Inflammatory macrophage treated with lipopolysaccharide for 4 hours (primary cell): ENCODE measurements at regions not wholly inside any gene's neighbourhood (a gene's known extent, or its start where the extent isn't known, plus 50 kb on each side); places are given as distances from the start of the nearest gene placed in this dataset.

Experiments used
- DNase-seq: peaks from one replicate; pipeline ENCODE4 v3.0.0-alpha.2; 2020

DNA sequence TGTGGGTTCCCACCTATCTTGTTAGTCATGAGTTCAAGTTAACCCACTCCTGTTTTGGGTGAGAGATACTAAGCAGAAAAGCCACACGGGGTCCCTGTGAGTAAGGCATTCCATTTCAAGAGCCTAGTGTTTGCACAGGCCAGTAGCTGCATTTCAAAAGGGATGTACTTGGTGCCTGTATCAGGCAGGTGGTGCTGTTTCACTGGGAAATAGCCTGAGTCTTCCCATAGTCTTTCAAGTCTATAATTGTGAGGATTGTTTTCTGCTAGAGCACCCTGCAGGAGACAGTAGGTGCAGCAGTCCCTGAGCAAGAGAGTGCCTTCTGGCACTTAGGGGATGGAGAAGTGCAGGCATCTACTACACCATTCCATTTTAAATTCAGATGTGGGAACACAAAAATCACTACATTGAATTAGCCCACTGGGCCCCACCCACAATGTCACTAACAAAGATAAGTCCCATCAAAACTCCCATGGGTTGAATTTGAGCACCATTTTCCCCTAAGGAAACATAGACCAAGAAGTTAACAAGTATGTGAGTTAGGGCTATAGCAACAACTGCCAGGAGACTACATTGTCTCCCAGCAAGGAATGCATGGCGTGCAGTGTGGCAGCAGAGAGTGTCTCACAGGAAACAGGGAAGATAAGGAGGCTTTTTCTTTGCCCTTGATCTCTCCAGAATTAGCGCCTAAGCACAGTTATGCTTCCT is 263.2 kb downstream of the COX7C start:
- peak; percentile 45 for DNase-seq

DNA sequence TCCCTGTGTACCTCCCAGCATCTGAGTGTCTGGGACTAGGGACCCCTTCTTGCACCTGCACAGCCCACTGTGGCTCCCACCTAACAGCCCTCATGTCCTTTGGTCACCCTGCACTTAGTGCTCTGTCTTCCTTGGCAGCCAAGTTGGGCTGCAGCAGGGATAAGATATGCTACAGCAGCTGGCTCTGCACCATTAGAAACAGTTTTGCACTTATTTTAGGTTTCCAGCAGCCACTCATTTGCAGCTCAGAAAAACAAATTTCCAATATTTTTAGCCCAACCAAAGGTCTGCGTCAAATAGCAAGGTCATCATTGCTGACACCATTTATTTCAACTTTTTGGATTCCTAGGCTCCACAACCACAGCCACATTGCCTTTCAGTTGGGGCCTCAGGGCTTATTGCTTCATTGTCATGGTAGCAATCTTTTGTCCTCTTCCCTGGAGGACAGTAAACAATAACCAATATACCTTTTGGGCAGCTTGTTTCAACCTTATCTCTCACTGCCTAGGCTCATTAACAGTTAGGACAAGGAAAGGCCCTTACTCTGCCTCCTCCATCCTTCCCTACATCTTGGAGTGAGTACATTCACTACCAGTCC is 263.9 kb downstream of the COX7C start:
- no peak for DNase-seq

DNA sequence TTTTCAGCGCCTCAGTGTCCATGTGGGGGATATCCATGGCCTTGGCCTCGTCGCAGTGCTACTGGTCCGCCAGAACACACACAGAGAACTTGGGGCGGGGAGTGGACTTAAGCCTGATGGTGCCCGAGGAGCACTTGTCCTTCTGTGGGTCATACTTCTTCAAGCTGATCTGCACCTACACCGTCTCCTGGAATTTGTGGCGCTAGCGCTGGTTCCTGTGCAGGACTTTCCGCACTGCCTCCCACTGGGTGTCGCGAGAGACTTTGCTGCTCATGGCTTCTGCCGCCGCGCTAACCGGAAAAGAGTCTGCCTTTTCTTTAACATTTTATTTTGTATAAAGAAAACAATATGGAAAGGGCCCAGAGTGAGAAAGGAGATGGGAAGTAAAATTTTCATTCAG is 266.9 kb downstream of the COX7C start:
- DNase-seq: no peak

DNA sequence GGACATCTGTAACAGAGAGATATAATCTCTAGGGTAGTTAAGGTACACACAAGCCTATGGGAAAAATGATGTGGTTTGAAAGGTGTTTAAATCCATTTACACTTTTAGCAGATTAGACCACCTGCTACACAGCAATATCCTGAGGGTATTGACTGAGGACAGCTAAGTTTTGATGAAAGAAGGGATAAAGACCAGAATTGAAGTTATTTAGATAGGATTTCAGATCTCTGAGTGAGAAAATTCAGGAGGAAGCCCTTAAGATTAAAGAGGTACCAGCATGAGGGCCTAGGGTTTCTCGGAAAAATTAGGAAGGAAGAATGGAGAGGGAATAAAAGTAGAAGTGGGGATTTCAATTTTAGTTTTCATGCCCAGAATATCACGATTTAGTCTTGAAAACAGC is 267.3 kb downstream of the COX7C start:
- DNase-seq: no peak

DNA sequence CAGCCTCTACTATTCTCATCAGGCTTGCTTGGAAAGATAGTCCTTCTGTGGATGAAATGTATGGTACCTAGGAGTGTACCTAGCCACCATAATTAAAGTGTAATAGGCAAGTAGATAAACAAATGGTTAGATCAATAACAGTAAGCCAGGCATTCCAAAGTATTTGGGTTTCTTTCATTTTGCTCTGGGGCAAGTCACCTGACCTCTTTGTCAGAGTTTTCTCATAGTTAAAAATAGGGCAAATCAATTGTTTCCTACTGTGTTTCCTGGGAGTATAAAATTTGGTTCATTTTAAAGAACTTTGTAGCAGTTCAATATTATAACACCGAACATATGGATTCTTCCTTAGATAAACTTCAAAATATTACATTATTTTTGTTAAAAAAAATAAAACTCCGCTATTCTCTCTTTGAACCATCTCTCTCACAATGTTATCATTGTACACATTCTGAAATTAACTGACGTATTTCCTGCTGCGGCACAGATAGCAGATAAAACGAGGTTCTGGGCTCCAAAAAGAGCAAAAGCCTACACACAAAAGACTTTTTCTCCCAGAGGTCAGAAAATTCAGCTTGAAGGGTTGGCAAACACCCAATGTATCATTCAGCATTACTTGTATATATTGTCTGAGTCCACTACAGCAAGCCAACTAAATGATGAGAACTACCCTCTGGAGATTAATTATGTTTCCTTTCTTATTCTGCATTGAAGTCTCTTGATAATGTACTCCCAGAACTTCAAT is 267.9 kb downstream of the COX7C start:
- DNase-seq: no peak

DNA sequence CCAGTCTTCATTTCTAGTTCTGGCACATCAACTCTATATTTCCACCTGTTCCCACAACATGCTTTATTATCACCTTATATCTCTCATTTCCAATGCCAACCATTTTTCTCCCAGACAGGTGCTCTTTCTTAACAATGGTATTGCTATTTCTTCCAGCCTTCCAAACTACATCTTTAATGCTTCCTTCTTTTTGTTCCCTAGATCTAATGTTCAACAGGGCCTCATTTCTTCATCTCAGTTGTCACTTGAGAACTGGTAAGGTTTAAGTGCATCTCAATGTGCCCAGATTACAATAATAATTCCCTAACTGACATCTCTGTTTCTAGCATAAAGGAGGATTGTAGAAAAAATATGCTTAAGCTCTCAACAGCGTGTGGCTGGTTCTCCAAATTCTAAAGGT is 272.6 kb downstream of the COX7C start:
- no peak for DNase-seq

DNA sequence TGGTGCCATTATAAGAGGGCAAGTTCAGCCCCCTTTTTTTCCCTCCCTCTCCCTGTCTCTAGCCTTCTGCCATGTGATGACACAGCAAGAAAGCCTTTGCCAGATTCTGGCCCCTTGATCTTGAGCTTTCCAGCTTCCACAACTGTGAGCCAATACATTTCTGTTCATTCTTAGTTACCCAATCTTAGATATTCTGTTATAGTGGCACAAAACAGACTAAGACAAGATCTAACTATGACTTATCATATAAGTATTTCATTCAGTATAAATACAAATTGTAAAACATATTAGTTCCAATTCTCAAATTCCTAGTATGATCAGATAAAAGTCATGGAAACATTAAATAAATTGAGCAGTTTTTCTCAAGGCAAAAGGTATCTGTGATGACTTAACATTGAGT is 276.3 kb downstream of the COX7C start:
- DNase-seq: no peak

DNA sequence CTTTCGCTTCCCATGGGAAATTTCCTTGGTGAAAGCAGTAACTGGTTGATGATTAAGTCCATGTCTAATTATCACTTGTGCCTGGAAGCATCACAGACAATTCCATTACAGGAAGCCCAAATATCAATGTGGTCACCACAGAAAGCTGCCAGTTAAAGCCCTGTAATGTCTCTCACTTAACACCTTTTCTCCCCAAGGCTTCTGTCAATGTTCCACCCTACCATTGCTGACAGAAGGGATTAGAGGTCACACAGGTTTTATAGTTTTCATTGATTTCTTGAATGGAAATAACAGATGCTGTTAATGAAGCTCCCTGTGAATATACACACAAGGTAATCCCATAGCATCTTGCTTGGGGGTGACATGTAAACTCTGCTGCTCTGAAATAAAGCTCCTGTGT is 279.2 kb downstream of the COX7C start:
- no peak for DNase-seq

DNA sequence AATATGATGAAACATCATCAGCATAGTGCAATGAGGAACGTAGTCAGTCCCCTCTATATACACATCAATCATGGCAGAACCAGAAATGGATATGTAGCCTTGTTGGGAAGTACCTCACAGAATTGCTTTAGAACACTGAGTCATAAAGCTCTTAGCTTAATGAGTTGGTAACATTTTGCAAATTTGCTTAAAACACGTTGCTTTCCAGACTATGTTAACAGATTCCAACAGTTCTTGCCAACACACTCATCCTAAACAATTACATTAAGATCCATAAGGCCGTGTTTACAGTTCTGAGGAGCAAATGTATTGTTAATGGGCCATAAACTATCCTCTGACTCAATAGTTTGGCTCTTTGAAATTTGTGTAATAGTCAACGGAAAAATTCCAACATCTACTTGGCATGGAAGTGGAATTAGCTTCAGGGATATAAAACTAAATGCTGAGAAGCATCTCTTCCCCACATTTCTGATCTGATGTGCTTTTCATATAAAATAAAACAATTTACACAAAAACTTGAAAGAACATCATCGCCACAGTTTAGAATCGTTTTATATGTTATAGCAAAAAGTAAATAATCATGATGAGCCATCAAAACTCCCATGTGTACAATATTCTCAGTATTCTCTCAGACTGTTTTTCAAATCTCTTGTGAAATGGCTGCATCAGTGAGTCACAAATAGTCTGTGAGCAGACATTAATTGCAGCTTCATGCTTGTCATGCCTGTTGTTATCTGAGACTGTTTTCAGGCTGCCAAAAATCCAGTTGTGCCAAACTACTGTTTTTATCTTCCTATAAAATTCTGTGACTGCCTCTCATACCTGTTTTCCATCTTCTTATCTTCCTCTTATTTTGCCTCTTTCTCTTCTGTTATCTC is 291.9 kb downstream of the COX7C start:
- DNase-seq: no peak

DNA sequence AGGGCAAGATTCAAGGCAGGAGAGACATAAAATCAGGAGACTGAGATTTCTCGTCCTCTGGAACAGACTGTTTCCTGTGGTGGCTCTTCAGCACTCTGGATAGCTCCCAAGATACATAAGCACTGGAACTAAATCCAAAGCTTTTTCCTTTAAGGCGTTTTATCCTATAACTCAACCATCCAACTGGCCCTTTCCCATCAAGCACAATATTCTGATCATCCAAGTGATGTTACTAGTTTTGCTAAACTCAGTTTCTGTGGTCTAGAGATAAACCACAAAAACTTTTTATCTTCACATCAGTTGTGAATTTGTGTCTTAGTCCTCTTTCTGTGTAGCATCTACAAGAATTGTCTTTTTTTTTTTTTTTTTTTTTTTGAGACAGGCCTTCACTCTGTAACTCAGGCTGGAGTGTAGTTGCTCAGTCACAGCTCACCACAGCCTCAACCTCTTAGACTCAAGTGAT is 299.4 kb downstream of the COX7C start:
- DNase-seq: peak; percentile 11

DNA sequence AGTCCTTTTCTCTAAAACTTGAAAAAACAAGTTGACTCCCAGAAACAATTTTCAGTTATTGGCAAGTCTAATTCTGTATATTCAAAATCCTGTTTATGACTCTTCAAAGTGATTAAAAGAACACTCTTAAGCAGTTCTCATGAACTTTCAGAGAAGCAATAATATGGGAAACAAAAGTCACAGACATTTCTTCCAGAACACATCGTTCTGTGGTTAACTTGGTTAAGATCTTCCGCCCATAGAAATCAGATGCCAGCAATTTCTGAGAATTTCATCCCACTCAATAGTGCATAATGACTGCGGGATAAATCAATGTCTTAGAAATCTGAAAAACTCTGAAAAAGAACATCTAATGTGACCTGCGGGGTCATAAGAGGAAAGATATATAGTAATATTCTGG is 300.5 kb downstream of the COX7C start:
- DNase-seq: no peak

DNA sequence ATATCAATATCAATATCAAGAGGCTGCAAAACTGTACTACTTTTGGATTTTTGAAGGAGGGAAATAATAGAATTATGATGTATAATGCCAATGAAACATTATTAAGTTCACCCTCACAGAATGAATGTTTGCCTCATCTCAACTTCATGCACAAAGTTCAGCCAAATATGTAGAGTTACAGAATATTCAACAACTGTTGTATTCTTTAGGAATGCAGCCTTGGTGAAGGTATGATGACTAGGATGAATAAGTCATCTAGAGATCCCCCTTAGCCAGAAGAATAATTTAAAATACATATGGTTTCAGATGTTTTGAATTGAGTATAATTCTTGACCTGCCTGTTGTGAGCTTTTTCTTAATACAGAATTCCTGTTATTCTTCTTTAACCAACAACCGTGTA is 308.3 kb downstream of the COX7C start:
- no peak for DNase-seq

DNA sequence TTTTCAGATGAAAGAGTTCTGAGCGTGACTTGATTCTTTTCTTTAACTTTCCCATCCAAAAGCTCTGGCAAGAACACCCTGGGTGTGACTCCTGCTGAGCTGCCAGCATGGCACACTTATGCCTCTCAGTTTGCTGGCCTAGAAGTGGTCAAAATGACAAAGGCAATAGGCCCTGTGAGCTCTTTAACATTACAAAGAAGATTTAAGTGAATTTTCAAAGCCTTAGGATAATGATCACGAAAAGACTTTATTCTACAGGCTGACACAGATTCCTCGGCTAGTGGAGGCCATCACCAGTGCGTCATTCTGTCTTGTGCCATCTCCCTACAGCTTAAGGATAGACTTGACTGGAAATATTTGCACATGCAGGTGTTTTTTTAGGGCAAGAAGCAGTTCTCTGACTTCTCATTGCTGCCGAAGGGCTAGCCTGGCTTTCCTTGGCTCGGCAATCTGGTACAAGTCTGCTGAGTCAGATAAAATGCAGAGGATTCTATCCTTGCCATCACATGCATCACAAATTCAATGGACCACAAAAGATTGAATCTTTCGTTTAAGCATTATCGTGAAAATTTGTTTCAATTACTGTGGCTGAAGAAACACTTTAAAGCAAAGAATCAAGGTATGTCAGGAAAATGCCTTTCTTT is 311.5 kb downstream of the COX7C start:
- no peak for DNase-seq

DNA sequence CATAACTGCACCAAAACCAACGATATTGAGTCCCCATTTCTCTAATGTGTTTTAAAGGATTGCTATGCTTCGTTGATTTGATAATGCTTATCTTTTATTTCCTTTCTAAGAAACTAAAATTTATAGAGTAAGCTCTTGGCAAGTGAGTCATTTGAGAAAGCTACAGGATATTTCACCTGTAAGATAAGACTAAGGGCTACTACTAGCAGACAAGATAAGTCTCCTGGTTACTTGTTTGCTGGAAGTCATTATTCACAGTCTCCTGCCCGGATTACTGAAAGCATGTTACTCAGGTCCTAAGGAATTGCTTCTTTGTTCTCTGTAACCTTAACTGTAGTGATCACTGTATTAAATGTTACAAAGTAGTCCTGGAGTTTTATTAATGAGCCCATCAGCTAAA is 315.9 kb upstream of the RASA1 start:
- no peak for DNase-seq

DNA sequence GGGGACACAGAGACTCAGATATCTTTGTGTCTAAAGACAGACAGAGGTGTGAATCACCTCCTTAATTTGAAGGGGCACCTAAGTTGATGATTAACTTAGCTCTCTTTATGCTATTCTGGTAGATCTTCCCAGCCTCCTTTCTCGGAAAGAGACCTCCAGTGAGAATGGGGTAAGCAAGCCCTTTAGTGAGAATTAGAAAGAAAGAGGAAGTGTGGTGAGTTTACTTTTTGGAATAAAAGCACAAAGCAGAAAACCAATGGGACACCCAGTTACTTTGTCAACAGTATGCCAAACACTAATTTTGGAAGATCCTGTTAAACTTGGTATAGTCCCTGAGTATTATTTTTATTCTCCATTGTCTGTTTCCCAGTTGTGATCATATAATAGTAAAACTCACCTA is 302.8 kb upstream of the RASA1 start:
- DNase-seq: no peak

DNA sequence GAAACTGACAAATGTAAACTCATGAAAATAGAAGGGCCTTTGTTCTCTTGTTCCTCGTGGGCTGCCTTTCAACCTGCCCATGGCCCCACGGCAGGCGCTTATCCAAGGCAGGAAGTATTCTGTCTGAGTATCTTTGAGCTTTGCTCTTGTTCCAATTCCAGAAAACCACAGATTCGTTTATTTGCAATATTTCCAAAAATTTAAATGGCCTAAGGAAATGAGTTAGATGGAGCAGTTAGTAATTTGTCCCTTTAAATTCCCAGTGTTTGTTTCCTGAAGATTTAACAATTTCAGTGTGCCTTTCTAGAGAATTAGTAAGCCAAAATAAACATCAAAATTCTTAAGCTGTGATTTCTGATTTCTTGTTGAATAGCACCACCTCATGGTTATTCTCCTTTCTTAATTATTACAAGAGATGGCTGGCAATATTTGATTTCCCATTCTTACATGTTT is 299.4 kb upstream of the RASA1 start:
- DNase-seq: peak; percentile 53

DNA sequence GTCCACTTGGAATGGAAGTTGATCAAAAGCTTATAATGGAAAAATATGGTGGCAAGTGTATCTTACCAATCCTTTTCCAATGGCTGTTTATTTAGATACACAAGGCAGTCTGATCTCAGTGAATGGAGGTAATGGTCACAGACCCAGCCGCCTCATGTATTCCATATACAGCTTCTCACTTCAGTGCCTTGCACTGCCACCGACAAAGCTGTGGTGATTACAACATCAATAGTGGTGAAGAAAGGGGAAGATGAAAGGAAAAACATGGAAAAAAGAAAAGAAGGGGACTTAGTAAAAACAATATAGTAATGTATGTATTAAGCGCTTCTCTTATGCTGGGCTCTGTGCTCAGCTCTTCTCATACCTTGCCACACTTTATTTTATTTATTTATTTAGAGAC is 297.3 kb upstream of the RASA1 start:
- DNase-seq: peak; percentile 35

DNA sequence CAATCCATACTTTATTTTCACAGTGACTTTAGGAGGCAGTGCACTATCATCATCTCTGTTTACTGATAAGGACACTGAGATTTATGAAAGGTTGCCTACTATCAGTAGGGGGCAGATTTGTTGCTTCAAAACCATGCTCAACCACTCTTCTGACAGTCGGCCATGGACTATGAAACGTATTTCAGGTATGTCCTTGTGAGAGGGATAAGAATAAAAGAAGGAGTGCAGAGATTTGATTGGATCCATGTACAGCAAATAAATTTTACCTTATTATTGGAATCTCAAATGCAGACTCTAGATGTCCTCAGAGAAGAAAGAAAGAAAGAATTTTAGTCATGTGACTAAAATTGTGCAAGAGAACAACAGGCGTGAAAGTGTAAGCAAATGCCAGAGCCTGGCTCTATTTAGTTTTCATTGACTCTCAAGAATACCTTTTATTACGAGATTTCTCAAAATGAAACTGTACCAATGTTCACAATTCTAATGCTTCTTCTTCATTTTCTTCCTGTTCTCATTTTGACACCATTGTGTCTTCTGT is 296.6 kb upstream of the RASA1 start:
- peak; percentile 74 for DNase-seq

DNA sequence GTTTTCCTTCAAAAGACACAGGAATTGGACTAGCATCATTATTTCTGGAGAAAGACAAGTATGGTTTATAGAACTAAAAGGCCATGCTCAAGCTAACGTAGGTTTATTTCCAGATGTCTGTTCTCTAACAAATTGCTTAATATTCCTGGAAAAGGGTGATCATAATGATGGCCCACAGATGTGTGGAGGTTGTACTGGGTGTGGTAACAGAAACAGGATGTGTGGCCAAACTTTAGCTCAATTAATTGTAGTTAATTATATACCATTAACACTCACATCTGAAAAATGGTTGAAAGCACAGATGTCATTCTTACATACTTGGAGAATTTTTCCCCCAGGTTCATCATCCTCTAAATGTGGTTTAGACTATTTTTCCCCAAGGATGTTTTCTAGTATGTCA is 292.7 kb upstream of the RASA1 start:
- DNase-seq: peak; percentile 30

DNA sequence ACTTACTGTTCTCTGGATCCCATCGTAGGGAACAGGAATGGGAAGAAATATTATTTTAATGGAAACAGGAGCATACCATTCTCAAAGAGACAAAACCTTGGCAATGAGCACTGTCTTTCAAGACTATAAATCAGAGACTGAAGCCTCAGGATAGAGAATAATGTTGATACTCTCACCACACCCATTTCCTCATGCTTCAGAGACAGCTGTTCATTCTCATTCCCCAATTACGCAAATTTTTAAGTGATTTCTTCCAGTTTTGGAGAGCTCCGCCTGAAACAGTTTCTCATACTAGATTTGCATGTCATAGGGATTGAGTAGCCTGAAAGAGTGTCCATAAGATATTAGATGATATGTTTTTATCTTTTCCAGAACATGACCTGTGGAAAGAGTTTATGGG is 290.5 kb upstream of the RASA1 start:
- DNase-seq: peak; percentile 90

DNA sequence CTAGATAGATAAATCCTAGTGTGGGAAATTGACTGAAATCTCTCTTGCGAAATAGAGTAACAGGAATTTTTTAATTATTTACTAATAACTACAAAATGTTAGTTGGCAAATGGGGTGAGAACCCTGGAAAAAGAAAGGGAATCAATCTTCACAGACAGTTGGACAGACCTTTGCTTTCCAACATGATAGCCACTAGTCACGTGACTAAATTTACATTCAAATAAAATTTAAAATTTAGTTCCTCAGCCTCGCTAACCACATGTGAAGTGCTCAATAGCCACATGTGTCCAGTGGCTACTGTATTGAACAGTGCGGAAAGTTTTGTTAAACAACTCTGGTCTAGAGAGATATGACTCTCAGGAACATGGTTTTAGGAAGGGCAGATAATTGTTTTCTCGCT is 289.9 kb upstream of the RASA1 start:
- no peak for DNase-seq

DNA sequence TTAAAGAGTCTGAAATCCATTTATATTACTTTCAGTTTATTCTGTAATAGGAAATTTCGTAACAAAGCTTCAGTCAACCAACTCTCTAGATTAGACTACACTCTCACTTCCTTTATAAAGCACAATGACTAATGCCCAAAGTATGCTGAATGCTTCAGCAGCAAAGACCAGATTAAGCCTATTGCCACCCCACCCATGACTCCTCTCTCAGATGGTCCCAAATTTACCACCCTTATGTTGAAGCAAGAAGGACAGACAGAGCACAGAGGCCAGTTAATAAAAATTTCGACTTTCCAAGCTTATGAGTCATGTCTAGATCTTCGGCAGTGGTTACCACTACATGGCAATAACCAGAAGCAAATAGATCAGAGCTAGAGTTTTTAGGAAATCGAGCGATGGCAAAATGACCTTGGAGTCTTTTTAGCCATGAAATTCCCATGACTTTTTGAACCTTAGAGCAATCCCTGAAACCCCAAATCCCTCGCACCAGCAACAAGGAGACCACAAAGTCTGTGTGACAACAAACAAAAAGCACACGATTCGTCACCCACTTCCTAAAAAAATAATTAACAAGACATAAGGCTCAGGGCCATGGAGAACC is 287.8 kb upstream of the RASA1 start:
- peak; percentile 96 for DNase-seq
